ENCODE measurements at regions not wholly inside any gene's neighbourhood (a gene's known extent, or its start where the extent isn't known, plus 50 kb on each side); places are given as distances from the start of the nearest gene placed in this dataset.
"Not testable (repeated sequence)": the region's sequence is repeated elsewhere in the genome, so short reads cannot be mapped to it uniquely, and the experiment has no call there.

DNA sequence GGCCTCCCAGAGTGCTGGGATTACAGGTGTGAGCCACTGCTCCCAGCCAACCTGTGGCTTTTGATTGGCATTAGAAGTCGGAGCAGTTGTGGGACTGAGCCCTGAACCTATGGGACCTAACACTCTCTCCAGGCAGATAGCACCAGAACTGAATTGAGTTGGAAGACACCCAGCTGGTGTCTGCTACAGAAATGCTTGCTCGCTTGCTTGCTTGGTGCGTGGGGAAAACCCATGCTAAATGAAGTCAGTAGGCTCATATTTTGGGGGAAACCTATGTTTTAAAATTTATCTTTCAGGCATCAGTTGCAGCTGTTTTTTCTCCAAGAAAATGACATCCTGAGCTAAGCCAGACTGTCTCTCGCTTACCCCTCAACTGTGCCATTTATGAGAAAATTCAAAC lies 158.5 kb upstream of the RFC3 start:
- no peak for DNase-seq (ENCODE audit: low read depth, low spot score)

DNA sequence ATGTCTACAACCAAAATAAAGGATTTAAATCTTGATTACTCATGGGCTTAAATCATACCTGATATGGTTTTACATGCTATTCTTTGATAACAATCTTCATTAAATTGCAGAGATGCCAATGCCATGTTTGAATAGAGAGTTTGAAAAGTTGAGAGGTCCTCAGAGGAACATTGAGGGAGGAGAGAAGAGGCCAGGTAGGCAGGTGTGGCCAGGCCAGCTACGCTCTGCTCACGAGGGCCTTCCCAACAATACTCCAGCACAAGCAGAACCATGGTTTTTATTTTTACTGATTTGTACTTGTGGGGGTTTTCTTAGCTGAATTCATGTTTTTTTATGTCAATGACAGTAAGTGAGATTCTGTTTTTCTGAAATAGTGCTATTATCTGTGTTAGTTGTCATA lies 158.1 kb upstream of the RFC3 start:
- DNase-seq (ENCODE audit: low read depth, low spot score) = no peak

DNA sequence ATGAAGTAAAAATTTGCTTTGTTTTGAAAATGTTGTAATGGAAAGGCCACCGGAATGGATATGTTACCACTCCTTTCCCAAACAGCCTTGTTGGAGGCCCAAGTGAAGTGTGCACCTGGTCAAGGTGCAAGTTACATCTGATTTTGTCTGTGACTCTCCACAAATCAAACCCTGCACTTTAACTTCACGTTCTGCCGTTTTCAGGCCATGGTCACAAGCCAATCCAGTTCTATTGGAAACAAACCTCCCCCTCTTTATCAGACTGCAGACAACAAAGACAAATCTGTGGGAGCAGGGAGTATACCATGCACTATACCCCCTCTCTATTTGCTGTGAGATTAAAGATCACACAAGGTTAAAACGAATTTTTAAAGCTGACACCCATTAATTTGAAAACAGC lies 155.6 kb upstream of the RFC3 start:
- no peak for DNase-seq (ENCODE audit: low read depth, low spot score)

DNA sequence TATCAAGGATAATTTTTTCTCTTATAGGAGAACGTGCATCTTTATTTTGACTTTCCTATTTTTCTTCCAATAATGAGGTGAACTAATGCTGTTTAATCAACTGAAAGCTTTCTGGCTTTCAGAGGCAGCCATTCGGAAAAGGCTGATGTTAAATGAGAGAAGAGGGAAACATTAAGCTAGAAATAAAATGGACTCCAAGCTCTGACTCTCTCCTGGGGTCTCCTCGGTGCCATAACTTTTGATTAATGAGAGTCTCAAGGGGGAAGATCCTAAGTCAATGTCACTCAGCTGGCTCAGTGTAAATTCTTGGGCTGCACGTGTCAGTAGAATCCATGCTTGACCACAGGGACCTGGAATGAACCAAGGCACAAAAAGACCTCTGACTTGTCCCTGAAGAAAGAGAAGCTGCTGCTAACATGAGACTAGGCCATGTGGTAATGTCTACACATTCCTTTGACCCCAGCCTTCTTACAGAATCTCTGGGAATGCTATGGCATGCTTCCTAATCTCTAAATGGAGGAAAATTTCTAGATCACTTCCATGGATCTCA lies 152.2 kb upstream of the RFC3 start:
- DNase-seq (ENCODE audit: low read depth, low spot score) = no peak

DNA sequence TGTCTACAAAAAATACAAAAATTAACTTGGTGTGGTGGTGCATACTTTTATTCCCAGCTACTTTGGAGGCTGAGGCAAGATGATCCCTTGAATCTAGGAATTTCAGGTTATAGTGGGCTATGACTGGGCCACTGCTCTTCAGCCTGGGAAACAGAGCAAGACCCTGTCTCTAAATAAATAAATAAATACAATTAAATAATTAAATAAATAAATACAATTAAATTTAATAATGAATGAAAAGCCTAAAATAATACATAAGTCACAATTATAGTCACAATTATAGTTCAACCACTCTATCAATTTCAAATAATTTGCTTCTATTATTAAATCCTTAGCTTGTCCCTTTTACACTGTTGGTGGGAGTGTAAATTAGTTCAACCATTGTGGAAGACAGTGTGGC lies 146.4 kb upstream of the RFC3 start:
- DNase-seq (ENCODE audit: low read depth, low spot score) = no peak

DNA sequence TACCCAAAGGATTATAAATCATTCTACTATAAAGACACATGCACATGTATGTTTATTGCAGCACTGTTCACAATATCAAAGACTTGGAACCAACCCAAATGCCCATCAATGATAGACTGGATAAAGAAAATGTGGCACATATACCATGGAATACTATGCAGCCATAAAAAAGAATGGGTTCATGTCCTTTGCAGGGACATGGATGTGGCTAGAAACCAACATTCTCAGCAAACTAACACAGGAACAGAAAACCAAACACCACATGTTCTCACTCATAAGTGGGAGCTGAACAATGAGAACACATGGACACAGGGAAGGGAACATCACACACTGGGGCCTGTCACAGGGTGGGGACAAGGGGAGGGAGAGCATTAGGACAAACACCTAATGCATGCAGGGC lies 145.9 kb upstream of the RFC3 start:
- DNase-seq (ENCODE audit: low read depth, low spot score) = not testable (repeated sequence)

DNA sequence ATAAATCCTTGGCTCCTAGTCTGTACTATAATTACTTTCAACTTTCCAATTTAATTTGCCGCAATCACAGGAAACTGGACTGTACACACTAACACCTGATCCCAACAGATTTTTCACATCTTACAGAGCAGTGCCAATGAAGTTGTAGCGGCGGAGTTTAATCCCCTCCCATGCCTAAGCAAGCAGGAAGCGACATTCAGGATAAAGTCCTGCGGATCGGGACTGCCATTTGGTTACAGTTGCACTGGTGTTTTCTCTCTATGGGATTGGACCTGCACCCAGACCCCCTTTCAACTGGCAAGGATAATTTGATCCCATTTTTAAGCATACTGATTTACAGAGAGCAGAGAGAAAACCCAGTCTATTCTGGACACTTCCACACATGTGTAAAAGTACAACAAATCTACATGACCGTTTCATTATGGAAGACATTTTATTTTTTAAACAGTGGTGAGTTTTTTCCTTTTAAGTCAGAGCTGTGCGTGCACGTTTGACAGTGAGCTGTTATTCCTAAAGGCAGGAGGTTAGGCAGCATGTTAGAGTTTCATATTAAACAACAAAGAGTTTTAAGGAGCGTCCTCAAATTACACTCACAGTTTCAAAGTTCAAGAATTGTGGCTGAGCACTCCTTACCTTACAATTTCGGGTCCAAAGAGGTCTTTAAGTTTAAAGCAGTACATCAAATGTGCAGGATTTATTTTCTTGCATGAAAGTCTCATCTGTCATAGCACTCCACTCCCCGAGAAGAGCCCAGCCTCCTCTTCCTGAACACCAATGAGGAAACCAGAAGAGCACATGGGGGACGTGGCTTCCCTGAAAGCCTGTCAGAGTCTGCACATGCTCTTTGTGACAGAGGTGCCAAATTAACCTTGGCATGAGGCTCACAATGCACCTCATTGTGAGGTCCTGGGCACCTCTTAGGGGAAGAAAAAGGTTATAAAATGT lies 141.6 kb upstream of the RFC3 start:
- DNase-seq (ENCODE audit: low read depth, low spot score) = no peak

DNA sequence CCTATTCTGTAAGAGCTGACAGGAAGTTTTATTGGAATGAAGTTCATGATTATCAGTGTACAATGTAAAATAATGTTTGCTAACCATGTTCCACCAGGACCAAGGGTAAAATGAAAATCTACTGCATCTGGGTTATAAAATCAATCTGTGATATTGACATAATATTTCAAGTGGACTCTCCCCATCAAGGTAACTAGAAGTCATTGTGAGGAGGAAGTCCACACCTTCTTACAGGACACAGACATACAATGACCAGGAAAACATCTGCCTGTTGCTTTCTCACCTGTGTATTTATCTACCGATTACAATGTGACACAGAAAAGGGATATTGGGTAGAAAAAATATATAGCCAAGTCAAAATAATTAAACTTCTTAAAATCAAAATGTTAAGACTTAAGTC lies 140.7 kb upstream of the RFC3 start:
- no peak for DNase-seq (ENCODE audit: low read depth, low spot score)

DNA sequence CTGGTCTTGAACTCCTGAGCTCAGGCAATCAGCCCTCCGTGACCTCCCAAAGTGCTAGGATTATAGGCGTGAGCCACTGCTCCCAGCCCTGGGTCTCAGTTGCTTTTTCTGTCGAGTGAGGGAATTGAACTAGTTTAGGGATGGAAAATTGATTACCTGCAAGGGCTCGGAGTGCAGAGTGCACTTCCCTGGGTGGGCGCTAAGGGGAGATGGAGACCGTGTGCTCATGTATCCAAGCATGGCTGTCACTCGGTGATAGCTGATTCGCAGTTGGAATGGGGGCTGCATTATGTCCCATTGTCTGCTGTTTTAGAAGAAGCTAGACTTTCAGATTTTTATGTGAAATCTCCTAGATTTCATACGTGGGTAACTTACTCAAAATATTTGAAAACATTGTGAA lies 139.9 kb upstream of the RFC3 start:
- DNase-seq (ENCODE audit: low read depth, low spot score) = no peak

DNA sequence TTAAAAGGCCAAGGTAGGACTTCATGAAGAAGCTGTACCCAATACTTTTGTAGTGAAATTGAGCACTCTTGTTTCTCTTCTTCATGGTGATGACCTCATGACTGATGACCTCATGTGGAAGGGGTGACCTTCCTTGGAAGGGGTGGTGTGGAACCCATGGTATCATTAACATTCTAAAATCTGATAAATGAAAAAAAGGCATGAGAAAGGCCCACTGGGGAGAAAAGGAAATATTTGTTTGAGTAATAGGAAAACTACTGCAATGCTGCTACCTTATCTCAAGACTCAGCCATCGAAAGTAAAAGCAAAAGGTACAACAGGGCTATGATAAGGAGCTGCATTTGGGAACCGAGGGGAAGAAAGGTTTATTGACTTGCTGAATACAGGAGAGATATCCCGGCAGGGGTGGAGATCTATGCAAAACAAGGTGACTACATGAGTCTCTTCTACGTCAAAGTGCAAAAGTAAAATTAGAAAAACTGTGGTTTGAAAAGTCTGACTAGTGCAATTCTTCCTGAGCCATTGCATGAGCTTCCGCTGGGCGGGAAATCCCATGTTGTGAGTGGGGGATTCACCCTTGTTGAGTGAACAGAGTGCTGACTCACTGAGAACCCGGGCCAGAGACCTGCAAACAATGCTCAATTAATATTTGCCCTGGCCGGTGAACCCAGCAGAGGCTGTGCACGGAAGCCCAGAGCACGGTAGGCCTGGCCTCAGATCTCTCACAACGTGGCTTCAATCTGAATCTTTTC lies 138.9 kb upstream of the RFC3 start:
- DNase-seq (ENCODE audit: low read depth, low spot score) = no peak

DNA sequence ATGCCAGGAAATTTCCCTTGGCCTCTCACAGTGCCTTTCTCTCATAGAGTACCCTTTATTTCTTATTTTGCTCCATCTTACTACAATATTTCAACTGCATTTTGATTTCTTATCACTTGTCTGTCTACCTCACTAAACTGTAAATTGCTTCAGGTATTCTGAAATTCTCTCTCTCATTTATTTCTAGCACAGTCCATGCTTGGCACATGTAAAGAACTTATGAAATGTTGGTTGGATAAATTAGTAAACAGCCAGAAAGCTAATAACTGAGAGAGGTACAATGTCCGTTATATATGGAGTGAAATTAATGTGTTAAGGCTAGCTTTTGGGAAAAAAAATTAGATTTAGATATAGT lies 138.3 kb upstream of the RFC3 start:
- no peak for DNase-seq (ENCODE audit: low read depth, low spot score)

DNA sequence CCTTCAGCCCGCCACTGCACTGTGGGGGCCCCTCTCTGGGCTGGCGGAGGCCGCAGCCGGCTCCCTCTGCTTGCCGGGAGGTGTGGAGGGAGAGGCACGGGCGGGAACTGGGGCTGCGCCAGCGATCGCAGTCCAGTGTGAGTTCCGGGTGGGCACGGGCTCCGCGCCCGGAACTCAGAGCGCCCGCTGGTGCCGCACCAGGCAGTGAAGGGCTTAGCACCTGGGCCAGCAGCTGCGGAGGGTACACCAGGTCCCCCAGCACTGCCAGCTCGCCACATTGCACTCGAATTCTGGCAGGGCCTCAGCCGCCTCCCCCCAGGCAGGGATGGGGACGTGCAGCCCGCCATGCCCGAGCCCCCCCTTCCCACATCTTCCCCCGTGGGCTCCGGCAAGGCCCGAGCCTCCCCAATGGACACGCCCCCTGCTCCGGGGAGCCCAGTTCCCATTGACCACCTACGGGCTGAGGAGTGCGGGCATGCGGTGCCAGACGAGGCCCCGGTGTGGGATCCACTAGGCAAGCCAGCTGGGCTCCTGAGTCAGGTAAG lies 135.9 kb upstream of the RFC3 start:
- DNase-seq (ENCODE audit: low read depth, low spot score) = no peak

DNA sequence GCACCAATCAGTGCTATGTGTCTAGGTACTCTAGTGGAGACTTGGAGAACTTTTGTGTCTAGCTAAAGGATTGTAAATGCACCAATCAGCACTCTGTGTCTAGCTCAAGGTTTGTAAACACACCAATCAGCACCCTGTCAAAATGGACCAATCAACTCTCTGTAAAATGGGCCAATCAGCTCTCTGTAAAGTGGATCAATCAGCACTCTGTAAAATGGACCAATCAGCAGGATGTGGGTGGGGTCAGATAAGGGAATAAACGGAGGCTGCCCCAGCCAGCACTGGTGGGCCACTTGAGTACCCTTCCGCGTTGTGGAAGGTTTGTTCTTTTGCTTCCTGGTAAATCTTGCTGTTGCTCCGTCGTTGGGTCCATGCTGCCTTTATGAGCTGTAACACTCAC lies 135.3 kb upstream of the RFC3 start:
- DNase-seq (ENCODE audit: low read depth, low spot score) = not testable (repeated sequence)

DNA sequence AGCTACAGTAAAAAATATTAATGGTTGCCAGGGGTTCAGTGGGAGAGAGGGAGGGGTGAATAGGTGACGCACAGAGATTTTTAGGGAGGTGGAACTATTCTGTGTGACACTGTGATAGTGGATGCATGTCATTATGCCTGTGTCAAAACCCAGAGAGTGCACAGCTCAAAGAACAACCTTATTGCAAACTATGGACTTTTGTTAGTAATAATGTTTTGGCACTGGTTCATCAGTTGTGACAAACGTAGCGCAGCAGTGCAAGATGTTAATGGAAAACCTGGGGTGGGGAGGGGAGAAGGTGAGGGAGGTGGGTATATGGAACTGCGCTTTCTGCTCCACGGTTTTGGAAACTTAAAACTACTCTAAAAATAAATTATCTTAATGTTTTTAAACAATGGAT lies 134.6 kb upstream of the RFC3 start:
- no peak for DNase-seq (ENCODE audit: low read depth, low spot score)

DNA sequence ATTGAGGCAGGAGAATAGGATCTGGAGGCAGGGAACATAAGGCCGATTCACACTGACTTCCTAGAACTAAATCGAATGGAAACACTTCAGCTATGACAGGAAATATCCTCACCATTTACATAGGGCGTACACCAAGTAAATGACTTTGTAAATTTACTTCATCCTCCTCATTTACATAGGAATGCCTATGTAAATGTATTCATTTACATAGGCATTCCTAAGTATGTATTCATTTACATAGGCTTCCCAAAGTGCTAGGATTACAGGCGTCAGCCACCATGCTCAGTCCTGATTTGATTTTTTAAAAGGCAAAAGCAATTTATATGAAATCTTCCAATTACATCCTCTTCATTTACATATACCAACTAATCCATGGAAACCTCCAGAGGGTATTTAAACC lies 133.1 kb upstream of the RFC3 start:
- no peak for DNase-seq (ENCODE audit: low read depth, low spot score)

DNA sequence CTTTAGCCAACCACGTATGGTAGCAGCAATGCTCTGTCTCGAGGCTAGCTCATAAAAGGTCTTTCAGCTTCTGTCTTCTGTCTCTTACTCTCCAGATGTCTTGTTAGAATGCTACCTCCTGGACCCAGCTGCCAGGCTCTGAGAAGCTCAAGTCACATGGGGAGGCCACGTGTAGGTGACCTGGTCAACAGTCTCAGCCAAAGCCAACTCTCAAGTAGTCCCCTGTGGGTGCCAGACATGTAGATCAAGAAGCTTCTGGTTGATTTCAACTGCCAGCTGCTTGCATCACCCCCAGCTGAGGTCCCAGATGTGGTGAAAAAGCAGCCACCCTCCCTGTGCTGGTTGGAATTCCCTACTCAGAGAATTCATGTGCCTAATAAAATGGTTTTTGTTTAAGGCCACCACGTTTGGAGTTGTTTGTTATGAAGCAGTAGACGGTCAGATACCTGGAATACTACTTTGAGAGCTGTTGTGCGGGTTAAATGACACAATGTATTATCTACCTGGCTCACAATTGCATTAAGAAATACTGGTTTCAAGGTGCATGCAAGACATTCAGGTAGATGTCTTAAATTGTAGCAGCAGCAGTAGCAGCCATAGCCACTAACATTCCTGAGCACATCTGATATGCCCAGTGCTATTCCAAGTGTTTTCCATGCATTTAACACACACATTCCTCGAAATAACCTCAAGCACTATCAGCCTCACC lies 131.0 kb upstream of the RFC3 start:
- DNase-seq (ENCODE audit: low read depth, low spot score) = no peak

DNA sequence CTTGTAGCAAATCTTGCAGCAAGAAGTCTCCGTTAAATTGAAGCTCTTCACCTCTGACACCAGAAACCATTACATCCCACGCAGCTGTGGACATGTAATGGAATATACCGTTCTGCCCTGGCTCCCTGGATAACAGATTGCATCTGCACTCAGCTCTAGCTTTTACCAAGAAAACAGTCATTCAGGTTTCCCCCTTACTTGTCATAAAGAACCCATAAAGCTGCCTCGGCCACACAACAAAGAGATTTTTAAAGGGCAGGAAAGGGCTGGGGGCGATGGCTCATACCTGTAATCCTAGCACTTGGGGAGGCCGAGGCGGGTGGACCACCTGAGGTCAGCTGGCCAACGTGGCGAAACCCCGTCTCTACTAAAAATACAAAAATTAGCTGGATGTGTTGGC lies 127.6 kb upstream of the RFC3 start:
- no peak for DNase-seq (ENCODE audit: low read depth, low spot score)

DNA sequence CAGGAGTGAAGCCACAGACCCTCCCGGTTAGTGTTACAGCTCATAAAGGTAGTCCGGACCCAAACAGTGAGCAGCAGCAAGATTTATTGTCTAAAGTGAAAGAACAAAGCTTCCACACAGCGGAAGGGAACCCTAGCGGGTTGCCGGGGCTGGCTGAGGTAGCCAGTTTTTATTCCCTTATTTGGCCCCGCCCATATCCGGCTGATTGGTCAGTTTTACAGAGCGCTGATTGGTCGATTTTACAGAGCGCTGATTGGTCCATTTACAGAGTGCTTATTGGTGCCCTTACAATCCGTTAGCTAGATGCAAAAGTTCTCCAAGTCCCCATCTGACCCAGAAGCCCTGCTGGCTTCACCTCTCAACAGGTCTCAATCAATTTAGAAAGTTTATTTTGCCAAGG lies 126.0 kb upstream of the RFC3 start:
- DNase-seq (ENCODE audit: low read depth, low spot score) = no peak

DNA sequence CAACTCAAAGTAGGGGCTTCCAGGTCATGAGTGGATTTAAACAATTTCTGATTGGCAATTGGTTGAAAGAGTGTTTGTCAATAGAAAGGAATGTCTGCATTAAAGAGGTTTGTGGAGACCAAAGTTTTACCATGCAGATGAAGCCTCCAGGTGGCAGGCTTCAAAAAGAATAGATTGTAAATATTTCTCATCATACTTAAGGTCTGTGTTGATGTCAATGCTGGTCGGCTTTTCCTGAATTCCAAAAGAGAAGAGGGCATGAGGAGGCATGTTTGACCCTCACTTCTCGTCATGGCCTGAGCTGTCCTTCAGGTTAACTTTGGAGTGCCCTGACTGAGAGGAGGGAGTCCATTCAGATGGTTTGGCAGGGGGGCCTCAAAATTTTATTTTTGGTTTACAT lies 125.4 kb upstream of the RFC3 start:
- DNase-seq (ENCODE audit: low read depth, low spot score) = no peak

DNA sequence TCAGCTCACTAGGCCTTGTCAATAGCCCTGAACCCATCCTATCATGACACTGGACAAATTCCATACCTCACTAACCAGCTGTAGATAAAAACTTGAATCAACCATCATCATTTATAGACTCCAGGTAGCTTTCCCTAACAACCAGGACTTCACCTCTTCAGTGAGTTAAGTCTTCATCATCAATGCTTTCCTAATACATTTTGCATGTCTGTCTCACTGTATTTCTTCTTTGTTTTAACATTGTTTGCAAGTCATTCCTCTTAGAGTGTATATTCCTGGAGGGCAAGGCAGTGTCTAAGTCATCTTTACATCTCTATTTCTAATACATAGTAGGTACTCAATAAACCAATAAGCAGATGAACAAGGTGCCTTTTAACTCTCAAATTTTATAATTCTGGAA lies 123.4 kb upstream of the RFC3 start:
- DNase-seq (ENCODE audit: low read depth, low spot score) = no peak

DNA sequence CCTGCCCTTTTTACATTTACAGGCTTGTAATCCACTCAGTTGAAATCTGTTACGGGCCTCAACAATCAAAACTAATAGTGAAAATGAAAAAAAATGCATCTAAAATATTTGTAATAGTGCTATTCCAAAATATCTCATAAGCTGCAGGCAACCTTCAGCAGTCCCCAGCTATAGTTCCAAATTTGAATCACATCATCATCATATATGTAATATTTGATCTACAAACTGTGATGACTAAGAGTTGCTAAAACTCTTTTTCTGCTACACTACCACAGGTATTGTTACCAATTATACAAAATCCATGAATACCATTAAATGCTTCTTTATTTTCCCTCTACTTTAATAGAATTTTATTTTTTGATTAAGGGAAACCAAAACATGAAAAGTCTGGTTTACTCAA lies 121.4 kb upstream of the RFC3 start:
- DNase-seq (ENCODE audit: low read depth, low spot score) = no peak

DNA sequence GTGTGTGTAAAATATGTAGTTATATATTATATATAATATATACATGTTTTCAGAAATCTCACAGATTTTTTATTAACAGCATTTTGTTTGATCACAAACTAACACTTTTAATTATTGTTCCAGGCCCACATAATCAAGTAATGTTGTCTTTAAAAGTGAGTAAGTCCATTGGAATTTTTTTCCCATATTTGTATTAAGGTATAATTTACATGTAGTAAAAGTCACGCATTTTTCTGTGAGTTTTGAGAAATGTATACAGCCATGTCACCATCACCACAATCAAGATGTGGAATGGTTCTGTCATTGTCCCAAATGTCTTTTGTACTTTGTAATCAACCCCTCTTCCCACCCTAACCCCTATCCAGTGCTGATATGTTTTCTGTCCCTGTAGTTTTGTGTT lies 120.0 kb upstream of the RFC3 start:
- DNase-seq (ENCODE audit: low read depth, low spot score) = no peak
